Pancreas (tissue), 10 donors: ENCODE measurements at regions not wholly inside any gene's neighbourhood (a gene's known extent, or its start where the extent isn't known, plus 50 kb on each side); places are given as distances from the start of the nearest gene placed in this dataset.
A peak's percentile ranks its signal among the peaks of the same experiment; 100 is the strongest.

Experiments
- ATAC-seq, 4 donors: fragments of 200-7000 bp; cut with Tn5 transposase; one replicate each; pipeline versions ENCODE4 v1.8.0 to v1.9.1; 2020; ENCODE audit warnings: mild to moderate bottlenecking in 4 of 4, moderate library complexity in 4 of 4
- DNase-seq, 6 donors: peaks; one replicate each; pipeline ENCODE4 v3.0.0-alpha.2; 2020
- FAIRE-seq: peaks from 2 replicates; lab custom pipeline; 2012; peaks lifted over from hg19 to GRCh38; lab: Jason Lieb, UNC
- H3K27ac ChIP-seq, 4 donors: fragments of 200-600 bp; sonication (generic); 1 replicate in 3 of 4; 2 replicates in 1 of 4; pipeline versions ENCODE4 v1.5.0 to v1.8.0; 2020
- H3K27me3 ChIP-seq, 4 donors: fragments of 200-600 bp; one replicate each; pipeline ENCODE4 v1.8.0; 2021
- H3K36me3 ChIP-seq, 3 donors: fragments of 200-600 bp; sonication (generic) in 1 of 3; one replicate each; pipeline versions ENCODE4 v1.5.0 to v1.8.0; 2020 to 2021
- H3K4me1 ChIP-seq, 3 donors: fragments of 200-600 bp; one replicate each; pipeline ENCODE4 v1.8.0; 2021
- H3K4me3 ChIP-seq, 4 donors: fragments of 200-600 bp; sonication (generic) in 2 of 4; one replicate each; pipeline versions ENCODE4 v1.5.0 to v1.8.0; 2020 to 2021
- H3K9me3 ChIP-seq, 4 donors: fragments of 200-600 bp; one replicate each; pipeline ENCODE4 v1.8.0; 2021
- WGBS, 2 donors: extraction: QIAGEN DNeasy Blood & Tissue Kit; methylation state at CpG; one replicate each; pipeline ENCODE4 v1.1.7; 2013; 5-methylcytosine and 5-hydroxymethylcytosine counted together
- intact Hi-C, 3 donors: fragments of 100-400 bp; cut with DNase I; formaldehyde crosslinking; loops; one replicate each; pipeline versions ENCODE4 v1.11.1 to v1.14.2; 2022
- TF ChIP-seq, protein P1 (sequence below), 4 donors: fragments of 200-600 bp; sonication (generic) in 3 of 4; IDR thresholded peaks; one replicate each; pipeline versions ENCODE4 v1.5.0 to v1.8.0; 2021; ENCODE audit warnings: antibody characterized with exemption in 4 of 4
- donor health status: healthy with polysubstance abuse.
- donor health status: DM: no; HTN: no; CAD: no; lungs with moderate emphysema.
- donor health status: DM: no; HTN: no; CAD: no.
- donor health status: control.
- donor health status: control.
- donor health status: Bipolar disorder and iron deficiency.
- donor health status: DM: yes; HTN: yes; CAD: no.
- donor health status: DM: no; HTN: no; CAD: no.
- donor health status: DM: no; HTN: no; CAD: no.
- donor health status: DM: yes; HTN: yes; CAD: no.

DNA sequence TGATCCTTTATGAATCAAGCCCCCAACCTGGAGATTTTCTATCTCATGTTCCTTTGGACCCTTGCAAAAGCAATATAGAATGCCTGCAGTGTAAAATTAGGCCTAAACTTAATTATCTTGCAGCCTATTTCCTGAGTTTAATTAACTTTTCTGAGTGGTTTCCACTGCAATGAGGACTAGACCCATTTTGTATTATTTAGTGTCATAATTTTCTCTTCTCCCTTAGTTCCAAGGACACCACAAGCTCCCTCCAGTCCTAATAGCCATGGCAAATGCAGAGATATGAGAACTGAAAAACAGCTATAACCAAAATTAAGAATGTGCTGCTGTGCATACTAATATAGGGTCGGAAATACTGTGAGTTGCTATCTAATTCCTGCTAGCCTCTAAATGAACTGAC lies 90.9 kb upstream of the GRAMD2B start:
- Histone ChIP-seq H3K27me3 (no peaks in the 10 kb centered on the region), H3K9me3 (no peaks in the 10 kb centered on the region), H3K4me1 (no peaks in the 10 kb centered on the region), H3K27ac (no peak overlapping the region), H3K36me3 (no peaks in the 10 kb centered on the region), H3K4me3 (no peak overlapping the region)
- WGBS, 2 donors = 66 to 71% methylated on average over 1 of the region's 1 CpG
- TF ChIP-seq, protein P1, sequence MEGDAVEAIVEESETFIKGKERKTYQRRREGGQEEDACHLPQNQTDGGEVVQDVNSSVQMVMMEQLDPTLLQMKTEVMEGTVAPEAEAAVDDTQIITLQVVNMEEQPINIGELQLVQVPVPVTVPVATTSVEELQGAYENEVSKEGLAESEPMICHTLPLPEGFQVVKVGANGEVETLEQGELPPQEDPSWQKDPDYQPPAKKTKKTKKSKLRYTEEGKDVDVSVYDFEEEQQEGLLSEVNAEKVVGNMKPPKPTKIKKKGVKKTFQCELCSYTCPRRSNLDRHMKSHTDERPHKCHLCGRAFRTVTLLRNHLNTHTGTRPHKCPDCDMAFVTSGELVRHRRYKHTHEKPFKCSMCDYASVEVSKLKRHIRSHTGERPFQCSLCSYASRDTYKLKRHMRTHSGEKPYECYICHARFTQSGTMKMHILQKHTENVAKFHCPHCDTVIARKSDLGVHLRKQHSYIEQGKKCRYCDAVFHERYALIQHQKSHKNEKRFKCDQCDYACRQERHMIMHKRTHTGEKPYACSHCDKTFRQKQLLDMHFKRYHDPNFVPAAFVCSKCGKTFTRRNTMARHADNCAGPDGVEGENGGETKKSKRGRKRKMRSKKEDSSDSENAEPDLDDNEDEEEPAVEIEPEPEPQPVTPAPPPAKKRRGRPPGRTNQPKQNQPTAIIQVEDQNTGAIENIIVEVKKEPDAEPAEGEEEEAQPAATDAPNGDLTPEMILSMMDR (IDR thresholded peaks at IDR 0.05) = no peak
- no peak for ATAC-seq
- no peak for DNase-seq
- no peak for FAIRE-seq
- intact Hi-C loops = no loop called here

DNA sequence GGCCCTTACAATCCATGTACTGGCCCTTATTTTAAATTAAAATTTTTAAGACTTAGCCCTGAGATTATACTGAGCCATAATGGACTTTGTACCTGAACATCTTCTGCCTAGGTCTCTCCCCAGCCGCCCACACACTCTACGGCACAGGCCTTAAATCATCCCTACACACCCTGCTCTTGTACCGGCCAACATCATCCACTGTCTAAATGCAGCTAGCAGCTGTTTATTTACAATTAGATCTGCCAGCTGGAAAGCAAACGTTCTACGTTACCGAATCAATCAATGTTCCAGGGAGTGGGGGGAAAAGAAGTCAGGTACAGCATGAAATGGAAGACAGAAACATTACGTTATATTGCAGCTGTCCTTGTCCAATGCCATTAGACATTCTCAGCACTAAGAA lies 88.4 kb upstream of the GRAMD2B start:
- 60 to 67% methylated on average over 7 of the region's 7 CpGs for WGBS, 2 donors
- intact Hi-C loops = loop anchor here in 1 of 3 donors (5.0 kb wide), 1 partner anchor 203 kb away; no protein-coding TSS in a partner anchor
- no peaks in the 10 kb centered on the region for H3K9me3 ChIP-seq
- no peak overlapping the region for H3K27ac ChIP-seq
- H3K4me1 ChIP-seq = no peaks in the 10 kb centered on the region
- TF ChIP-seq, protein P1 (IDR thresholded peaks at IDR 0.05) = no peak
- H3K36me3 ChIP-seq = no peaks in the 10 kb centered on the region
- no peak for FAIRE-seq
- H3K4me3 ChIP-seq = no peak overlapping the region
- no peaks in the 10 kb centered on the region for H3K27me3 ChIP-seq
- no peak for DNase-seq
- ATAC-seq = peak in 2 of 4 donors; percentile 46 to 65

DNA sequence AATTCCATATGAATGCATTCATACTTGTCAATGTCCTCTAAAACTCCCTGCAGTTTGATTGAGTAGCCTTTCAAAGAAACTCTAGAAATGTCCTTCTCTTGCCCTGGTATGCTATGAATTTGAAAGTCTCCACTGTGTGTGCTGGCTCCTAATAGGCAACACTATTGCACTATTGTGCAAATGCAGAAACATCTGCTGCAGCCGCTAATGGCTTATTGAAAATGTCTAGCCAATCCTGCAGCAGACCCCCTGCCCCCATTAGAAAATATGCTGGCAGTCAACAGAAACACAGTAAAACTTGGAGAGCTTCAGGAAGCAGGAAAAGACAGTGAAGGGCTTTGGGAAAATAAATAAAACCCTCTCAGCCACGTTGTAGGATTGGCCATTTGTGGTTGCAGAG lies 87.3 kb upstream of the GRAMD2B start:
- 50 to 51% methylated on average over 2 of the region's 2 CpGs for WGBS, 2 donors
- FAIRE-seq (no peak), ATAC-seq (no peak), DNase-seq (no peak)
- intact Hi-C loops = loop anchor here in 1 of 3 donors (5.0 kb wide), 1 partner anchor 201 kb away; no protein-coding TSS in a partner anchor
- TF ChIP-seq, protein P1 (IDR thresholded peaks at IDR 0.05) = no peak
- no peaks in the 10 kb centered on the region for H3K36me3 ChIP-seq
- no peaks in the 10 kb centered on the region for H3K4me1 ChIP-seq
- H3K4me3 ChIP-seq = no peak overlapping the region
- H3K27ac ChIP-seq = no peak overlapping the region
- no peaks in the 10 kb centered on the region for H3K27me3 ChIP-seq
- no peaks in the 10 kb centered on the region for H3K9me3 ChIP-seq

DNA sequence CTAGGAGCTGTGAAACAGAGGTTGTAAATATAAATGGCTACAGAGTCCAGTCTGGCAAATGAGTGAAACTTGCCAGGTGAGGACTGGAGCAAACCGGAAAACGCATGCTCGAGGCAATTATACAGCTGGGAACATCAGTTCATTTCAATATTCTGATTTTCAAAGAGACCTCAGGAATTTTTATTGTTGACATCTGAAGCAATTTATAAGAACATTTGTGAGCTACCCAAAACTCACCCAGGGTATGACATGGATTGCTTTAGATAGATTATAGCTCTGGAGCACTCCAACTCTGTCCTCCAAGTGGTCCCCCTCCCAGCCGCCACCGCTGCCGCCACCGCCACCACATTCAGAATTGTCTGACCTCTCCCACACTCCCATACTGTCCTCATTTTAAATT lies 84.6 kb upstream of the GRAMD2B start:
- WGBS, 2 donors = 55 to 61% methylated on average over 7 of the region's 7 CpGs
- TF ChIP-seq, protein P1 (IDR thresholded peaks at IDR 0.05) = no peak
- no peak for ATAC-seq
- no peaks in the 10 kb centered on the region for H3K36me3 ChIP-seq
- H3K27ac ChIP-seq = no peak overlapping the region
- no peaks in the 10 kb centered on the region for H3K27me3 ChIP-seq
- H3K4me3 ChIP-seq = no peak overlapping the region
- no peaks in the 10 kb centered on the region for H3K9me3 ChIP-seq
- FAIRE-seq = no peak
- no peak for DNase-seq
- H3K4me1 ChIP-seq = no peaks in the 10 kb centered on the region
- intact Hi-C loops = loop anchor here in 1 of 3 donors (5.0 kb wide), 1 partner anchor 199 kb away; no protein-coding TSS in a partner anchor

DNA sequence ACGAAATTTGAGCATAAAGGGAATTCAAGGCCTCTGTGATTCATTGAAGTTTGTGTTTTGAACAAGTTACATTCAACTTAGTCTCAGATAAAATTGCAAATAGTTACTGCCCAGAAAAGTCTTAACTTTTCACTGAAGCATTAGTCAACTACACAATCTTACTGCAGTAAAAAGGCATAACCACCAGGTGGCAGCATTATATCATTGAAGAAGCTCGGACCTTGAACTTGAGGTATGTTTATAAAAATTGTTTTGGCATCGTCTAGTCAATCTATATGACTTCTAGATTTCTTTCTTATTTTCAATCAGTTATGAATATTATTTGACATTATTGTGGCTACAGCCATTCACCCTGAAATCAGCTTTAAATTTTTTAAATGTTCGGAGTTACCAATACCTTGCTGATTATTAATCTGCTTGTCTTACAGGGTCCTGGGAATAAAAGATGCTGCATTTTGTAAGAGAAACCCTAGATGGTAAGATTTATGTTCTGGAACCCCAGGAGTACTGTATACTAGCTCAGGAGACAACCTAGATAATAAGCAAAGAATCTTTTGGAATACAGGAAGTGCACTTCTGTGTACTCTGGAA lies 83.9 kb upstream of the GRAMD2B start:
- Histone ChIP-seq H3K27ac (no peak overlapping the region), H3K4me1 (no peaks in the 10 kb centered on the region), H3K36me3 (no peaks in the 10 kb centered on the region), H3K9me3 (no peaks in the 10 kb centered on the region), H3K4me3 (no peak overlapping the region), H3K27me3 (no peaks in the 10 kb centered on the region)
- intact Hi-C loops = loop anchor here in 1 of 3 donors (5.0 kb wide), 1 partner anchor 198 kb away; no protein-coding TSS in a partner anchor
- FAIRE-seq = peak; percentile 94
- TF ChIP-seq, protein P1 (IDR thresholded peaks at IDR 0.05) = peak; percentile 70 to 90 (median 82)
- 19 to 22% methylated on average over 4 of the region's 4 CpGs for WGBS, 2 donors
- DNase-seq = peak in 3 of 6 donors; percentile 31 to 51 (median 40)
- peak in 3 of 4 donors; percentile 81 to 88 (median 83) for ATAC-seq
